Fibroblast of mammary gland (primary cell): ENCODE measurements at regions not wholly inside any gene's neighbourhood (a gene's known extent, or its start where the extent isn't known, plus 50 kb on each side); places are given as distances from the start of the nearest gene placed in this dataset.

Experiments
- DNase-seq: peaks from one replicate; pipeline ENCODE4 v3.0.0-alpha.2; 2010; ENCODE audit warnings: low read depth
- H3K4me3 ChIP-seq: 2 replicates; pipeline ENCODE4 v1.5.1; 2011; ENCODE audit warnings: low read depth, mild to moderate bottlenecking, low read length, moderate library complexity; ENCODE audit not compliant: control insufficient read depth
- TF ChIP-seq, protein P1 (sequence below): conservative IDR thresholded peaks from 2 replicates; pipeline ENCODE4 v1.5.1; 2011; ENCODE audit warnings: low read depth, low read length, inconsistent platforms; ENCODE audit not compliant: control insufficient read depth, insufficient read depth

DNA sequence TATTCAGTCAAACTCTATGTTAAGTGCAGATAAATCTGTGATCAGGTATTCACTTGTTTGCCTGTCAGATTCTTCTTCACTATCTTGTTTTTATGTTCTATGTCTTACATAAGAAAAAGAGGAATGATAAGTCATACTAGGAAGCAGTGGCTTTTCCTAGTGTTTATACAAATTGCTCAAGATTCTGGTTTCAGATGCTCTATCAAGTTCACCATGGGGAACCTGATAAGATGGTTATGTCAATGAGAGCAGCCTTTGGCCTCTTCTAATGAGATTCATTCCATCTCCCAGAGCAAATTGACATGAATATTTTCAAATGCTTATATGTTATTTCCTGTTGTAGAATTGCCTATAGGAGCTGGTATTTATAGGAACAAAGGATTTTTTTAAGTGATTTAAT lies 218.8 kb upstream of the TMPRSS15 start:
- H3K4me3 ChIP-seq: no peak overlapping the region
- TF ChIP-seq, protein P1, sequence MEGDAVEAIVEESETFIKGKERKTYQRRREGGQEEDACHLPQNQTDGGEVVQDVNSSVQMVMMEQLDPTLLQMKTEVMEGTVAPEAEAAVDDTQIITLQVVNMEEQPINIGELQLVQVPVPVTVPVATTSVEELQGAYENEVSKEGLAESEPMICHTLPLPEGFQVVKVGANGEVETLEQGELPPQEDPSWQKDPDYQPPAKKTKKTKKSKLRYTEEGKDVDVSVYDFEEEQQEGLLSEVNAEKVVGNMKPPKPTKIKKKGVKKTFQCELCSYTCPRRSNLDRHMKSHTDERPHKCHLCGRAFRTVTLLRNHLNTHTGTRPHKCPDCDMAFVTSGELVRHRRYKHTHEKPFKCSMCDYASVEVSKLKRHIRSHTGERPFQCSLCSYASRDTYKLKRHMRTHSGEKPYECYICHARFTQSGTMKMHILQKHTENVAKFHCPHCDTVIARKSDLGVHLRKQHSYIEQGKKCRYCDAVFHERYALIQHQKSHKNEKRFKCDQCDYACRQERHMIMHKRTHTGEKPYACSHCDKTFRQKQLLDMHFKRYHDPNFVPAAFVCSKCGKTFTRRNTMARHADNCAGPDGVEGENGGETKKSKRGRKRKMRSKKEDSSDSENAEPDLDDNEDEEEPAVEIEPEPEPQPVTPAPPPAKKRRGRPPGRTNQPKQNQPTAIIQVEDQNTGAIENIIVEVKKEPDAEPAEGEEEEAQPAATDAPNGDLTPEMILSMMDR: no peak
- no peak for DNase-seq

DNA sequence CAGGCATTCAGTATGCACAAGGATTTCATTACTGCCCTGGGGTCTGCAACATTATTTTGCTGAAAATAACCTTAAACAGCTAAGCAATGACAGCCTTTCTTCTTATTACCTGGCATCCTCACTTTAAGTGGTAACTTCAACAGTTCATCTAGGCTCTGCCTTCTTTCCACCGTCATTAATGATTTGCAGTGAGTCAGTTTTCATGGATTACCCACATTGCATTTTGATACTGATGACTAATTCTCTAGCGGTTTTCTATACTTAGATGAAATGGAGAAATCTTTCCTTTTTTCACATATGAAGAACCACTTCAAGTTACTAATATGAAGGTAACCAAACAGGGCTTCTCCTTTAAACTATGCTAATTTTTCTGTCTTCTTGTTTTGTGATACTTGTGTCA lies 226.9 kb upstream of the TMPRSS15 start:
- H3K4me3 ChIP-seq: no peak overlapping the region
- DNase-seq: no peak
- TF ChIP-seq, protein P1: no peak

DNA sequence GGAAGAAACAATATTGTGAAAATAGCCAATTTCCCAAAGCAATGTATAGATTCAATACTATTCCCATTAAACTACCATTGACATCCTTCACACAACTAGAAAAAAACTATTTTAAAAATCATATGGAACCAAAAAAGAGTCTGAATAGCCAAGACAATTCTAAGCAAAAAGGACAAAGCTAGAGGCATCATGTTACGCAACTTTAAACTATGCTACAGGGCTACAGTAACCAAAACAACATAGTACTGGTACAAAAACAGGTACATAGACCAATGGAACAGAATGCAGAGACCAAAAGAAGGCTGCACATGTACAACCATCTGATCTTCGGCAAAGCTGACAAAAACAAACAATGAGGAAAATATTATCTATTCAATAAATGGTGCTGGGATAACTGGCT lies 233.3 kb upstream of the TMPRSS15 start:
- DNase-seq: no peak
- TF ChIP-seq, protein P1: no peak

DNA sequence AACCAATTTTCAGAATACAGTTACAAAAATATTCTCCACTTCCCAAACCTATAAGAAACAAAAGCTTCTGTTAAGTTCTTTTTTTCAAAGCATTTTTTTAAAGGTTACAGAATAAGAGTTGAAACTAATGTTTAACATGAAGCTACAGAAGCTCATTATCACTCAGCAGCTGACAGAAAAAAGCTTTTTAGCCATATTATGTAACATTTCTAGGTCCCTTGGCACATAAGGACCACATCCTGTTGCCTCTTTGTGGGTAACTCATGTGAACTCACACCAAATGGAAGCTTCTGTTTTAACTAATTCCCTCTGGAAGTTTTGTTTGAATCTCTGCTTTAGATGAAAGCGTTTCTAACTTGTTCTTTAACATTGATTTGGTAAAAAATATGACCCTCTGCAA lies 242.5 kb upstream of the TMPRSS15 start:
- DNase-seq: no peak
- H3K4me3 ChIP-seq: no peak overlapping the region
- TF ChIP-seq, protein P1: no peak

More for the DNA sequence above, 233.3 kb upstream of the TMPRSS15 start:
- H3K4me3 ChIP-seq: no peak overlapping the region

DNA sequence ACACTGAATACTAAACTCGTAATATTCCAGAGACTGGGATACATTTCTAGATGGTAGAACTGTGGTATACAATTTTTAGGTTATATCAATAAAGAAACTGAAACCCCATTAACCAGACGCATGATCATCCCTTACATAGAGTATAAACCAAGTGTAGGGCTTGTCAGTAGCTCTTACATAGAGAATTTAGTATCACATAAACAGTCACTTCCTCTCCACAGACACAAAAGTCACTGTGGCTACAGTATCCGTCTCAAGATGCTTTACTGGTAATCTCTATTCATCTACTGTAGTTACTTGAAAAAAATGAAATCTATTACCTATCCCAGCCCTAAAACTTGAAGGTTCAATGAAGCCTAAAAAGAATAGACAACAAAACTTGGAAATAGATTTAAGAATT lies 252.3 kb upstream of the TMPRSS15 start:
- TF ChIP-seq, protein P1: no peak
- DNase-seq: no peak
- H3K4me3 ChIP-seq: no peak overlapping the region

DNA sequence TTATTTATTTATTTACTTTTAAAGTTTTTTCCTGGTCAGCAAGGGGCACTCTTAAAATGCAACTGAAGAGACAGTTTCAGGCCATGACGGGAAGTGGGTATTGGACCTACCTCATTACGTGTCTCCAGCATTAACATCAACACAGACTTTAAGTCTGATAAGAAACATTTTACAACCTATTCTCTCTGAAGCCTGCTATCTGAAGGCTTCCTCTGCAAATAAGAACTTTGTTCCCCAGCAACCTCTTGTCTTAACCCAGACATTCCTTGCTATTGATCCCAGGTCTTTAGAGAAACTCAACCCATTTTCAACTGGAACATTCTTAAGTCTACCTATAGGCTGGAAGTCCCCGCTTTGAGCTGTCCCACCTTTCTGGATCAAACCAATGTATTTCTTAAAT lies 258.3 kb upstream of the TMPRSS15 start:
- H3K4me3 ChIP-seq: no peak overlapping the region
- TF ChIP-seq, protein P1: no peak

DNA sequence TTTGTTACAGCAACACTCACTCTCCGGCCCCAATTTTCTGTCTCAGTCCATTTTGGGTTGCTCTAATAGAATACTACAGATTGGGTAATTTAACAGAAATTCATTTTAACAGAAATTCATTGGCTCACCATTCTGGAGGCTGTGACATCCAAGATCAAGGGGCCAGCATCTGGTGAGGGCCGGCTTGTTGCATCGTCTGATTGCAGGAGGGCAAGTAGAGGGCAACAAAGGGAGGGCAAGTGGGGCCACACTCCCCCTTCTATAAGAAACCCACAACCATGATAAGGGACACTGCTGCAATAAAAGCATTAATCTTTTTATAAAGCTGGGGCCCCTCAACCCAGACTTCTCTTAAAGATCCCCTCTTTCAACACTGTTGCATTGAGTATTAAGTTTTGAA lies 260.1 kb upstream of the TMPRSS15 start:
- H3K4me3 ChIP-seq: no peak overlapping the region
- DNase-seq: no peak
- TF ChIP-seq, protein P1: no peak

More for the DNA sequence above, 258.3 kb upstream of the TMPRSS15 start:
- DNase-seq: no peak
